ENCODE measurements at regions not wholly inside any gene's neighbourhood (a gene's known extent, or its start where the extent isn't known, plus 50 kb on each side); places are given as distances from the start of the nearest gene placed in this dataset.

DNA sequence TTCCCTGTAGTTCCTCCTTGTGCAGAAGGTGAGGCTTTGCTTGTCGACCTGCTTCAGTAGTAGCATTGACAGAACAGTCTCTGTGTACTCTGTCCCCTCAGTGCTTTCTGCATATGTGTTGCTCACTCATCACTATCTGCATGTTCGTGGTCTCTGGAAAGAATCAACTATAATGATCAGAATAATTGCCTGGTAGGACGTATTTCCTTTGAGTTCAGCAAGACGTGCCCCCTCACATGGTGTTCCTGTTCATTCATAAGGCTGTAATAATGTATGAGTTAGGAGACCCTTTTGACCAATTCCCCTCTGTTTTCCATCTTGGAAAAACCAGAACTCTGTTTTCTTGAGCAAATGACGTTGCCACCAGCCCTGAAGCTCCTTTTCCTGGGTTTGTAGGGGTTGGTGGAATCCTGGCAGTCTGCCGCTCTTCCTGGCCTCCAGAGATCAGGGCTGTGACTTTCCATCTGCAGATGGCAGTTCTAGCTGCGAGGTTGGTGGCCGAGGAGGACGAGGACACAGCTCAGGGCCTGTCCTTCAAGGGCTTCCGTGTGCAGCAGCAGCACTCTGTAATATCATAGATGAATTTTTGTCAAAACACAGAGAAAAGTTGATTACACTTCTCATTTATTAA, 61.9 kb downstream of the EXOSC2 start:
- TF ChIP-seq JUND (IDR thresholded peaks at IDR 0.05; ENCODE audit: low read depth) = no peak

GRCh38 chr9:130756037-130756436, 62.5 kb downstream of the EXOSC2 start:
- in situ Hi-C loops (cut with HindIII; ENCODE audit: low pct_unique_long_range_greater_than_20kb, low sequenced_read_pairs) = no loop called here
- TF ChIP-seq JUND (IDR thresholded peaks at IDR 0.05; ENCODE audit: low read depth) = no peak
- DNase-seq (ENCODE audit: low read depth in 1 of 2, low spot score in 1 of 2) = no peak

More for the DNA sequence above, 61.9 kb downstream of the EXOSC2 start:
- no peak for DNase-seq (ENCODE audit: low read depth in 1 of 2, low spot score in 1 of 2)
- in situ Hi-C loops (cut with HindIII; ENCODE audit: low pct_unique_long_range_greater_than_20kb, low sequenced_read_pairs) = no loop called here

GRCh38 chr9:130756455-130757152, 63.0 kb downstream of the EXOSC2 start:
- no peak for TF ChIP-seq JUND (IDR thresholded peaks at IDR 0.05; ENCODE audit: low read depth)
- in situ Hi-C loops (cut with HindIII; ENCODE audit: low pct_unique_long_range_greater_than_20kb, low sequenced_read_pairs) = no loop called here
- DNase-seq (ENCODE audit: low read depth in 1 of 2, low spot score in 1 of 2) = no peak

- no peak for TF ChIP-seq JUND (IDR thresholded peaks at IDR 0.05; ENCODE audit: low read depth)
- DNase-seq (ENCODE audit: low read depth in 1 of 2, low spot score in 1 of 2) = no peak
- in situ Hi-C loops (cut with HindIII; ENCODE audit: low pct_unique_long_range_greater_than_20kb, low sequenced_read_pairs) = no loop called here
Observed at GRCh38 chr9:130759738-130760137, 66.2 kb downstream of the EXOSC2 start.

GRCh38 chr9:130763331-130764171, 70.0 kb downstream of the EXOSC2 start:
- DNase-seq (ENCODE audit: low read depth in 1 of 2, low spot score in 1 of 2) = no peak
- in situ Hi-C loops (cut with HindIII; ENCODE audit: low pct_unique_long_range_greater_than_20kb, low sequenced_read_pairs) = no loop called here
- TF ChIP-seq JUND (IDR thresholded peaks at IDR 0.05; ENCODE audit: low read depth) = no peak

DNA sequence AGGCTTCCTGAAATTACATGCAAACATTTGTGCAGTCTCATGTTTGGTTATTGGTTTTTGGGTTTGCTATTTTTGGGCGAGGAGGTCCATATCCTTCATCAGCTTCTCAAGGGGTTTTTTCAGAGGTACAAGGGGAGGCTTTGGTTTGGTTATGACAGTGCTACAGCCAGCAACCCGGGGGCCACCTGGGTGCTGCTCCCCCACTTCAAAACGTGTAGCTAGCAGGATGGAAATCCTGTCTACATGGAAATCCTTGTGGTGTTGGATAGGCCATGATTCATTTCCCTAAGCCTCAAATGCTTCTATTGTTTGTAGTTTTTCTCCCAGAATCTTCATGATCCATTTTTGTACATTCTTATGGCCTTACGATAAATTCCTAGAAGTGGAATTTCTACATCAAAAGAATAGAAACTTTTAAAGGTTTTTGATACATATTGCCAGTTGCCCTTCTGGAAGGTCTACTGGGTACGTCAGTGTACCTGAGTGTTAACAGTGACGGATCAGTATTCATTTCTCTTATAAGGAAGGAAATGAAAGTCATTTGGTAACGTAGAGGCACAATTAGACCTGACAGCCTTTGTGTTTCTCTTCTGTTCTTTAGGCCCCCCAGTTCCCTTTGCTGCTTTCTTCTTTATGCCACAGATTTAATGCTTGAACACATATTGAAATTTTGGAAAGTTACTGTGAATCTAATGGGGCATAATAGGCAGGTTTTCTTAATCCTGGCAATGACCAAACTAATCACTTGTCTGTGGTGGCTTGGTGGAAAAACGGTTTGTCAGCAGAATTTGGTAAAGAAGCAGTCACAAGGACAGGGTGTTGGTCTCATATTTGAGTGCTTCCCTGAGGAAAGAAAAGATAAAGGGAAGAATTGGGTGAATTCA, 69.7 kb upstream of the ABL1 start:
- no peak for TF ChIP-seq JUND (IDR thresholded peaks at IDR 0.05; ENCODE audit: low read depth)
- in situ Hi-C loops (cut with HindIII; ENCODE audit: low pct_unique_long_range_greater_than_20kb, low sequenced_read_pairs) = no loop called here
- DNase-seq (ENCODE audit: low read depth in 1 of 2, low spot score in 1 of 2) = no peak

DNA sequence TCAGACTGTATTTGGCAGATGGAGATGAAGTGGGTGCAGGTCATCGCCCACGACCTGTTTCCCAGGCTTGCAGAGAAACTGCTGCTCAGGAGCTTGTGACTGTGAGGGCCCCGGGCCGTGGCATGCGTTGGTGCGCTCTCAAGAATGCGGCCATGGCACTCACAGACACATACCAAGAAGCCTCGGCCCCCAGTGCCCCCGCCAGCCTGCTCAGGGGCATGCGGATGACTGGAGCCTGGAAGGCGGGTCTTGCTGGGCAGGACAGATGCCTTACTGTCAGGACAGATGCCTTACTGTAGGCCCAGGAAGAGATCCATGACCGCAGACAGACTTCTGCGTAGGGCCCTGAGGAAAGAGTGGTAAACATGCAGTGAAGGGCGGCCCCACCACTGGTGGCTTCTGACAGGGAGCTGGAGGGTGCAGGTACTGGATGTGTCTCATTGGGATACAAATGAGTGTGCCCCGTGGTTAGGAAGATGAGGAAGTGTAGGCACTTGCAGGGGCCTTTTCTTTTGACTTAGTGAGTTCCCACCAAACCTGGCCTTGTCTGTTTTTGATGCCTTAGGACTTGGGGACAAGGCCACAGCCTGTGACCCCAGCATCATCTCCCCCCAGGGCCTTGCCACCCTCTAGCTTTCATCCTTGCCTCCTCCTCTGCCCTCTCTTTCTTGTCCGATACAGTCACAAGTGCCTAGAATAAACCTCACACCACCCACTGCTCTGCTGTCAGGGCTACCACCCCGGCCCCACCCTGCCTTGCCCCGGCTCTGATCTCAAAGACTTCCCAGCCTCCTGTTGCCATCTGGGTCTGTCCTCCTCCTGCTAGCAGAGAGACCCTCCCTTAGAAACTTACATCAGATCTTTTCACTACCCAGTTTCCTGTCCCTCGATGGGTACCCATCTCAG, 68.8 kb upstream of the ABL1 start:
- peak in 1 of 2 experiments; percentile 16 for DNase-seq (ENCODE audit: low read depth in 1 of 2, low spot score in 1 of 2)
- in situ Hi-C loops (cut with HindIII; ENCODE audit: low pct_unique_long_range_greater_than_20kb, low sequenced_read_pairs) = no loop called here

DNA sequence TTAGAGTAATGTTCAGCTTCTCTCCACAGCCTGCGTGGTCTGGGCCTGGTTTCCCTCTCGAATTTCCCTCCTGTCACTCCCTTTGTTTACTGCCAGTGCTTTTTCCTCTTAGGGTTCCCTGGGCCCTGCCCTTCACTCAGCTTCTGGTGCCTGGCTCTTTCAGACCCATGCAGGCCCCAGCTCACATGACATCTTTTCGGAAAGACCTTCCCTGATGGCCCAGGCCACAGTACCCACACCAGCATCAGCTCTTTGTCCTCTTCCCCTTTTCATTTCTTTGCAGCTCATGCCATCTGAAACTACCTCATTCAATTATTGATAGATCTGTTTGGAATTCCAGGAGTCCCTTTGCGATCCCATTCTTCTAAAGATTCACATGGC, 68.1 kb upstream of the ABL1 start:
- in situ Hi-C loops (cut with HindIII; ENCODE audit: low pct_unique_long_range_greater_than_20kb, low sequenced_read_pairs) = no loop called here
- TF ChIP-seq JUND (IDR thresholded peaks at IDR 0.05; ENCODE audit: low read depth) = no peak

More for the DNA sequence above, 68.8 kb upstream of the ABL1 start:
- no peak for TF ChIP-seq JUND (IDR thresholded peaks at IDR 0.05; ENCODE audit: low read depth)

GRCh38 chr9:130768265-130768664, 66.8 kb upstream of the ABL1 start:
- no peak for DNase-seq (ENCODE audit: low read depth in 1 of 2, low spot score in 1 of 2)
- in situ Hi-C loops (cut with HindIII; ENCODE audit: low pct_unique_long_range_greater_than_20kb, low sequenced_read_pairs) = no loop called here
- no peak for TF ChIP-seq JUND (IDR thresholded peaks at IDR 0.05; ENCODE audit: low read depth)

More for the DNA sequence above, 68.1 kb upstream of the ABL1 start:
- no peak for DNase-seq (ENCODE audit: low read depth in 1 of 2, low spot score in 1 of 2)

- no peak for DNase-seq (ENCODE audit: low read depth in 1 of 2, low spot score in 1 of 2)
- in situ Hi-C loops (cut with HindIII; ENCODE audit: low pct_unique_long_range_greater_than_20kb, low sequenced_read_pairs) = no loop called here
- TF ChIP-seq JUND (IDR thresholded peaks at IDR 0.05; ENCODE audit: low read depth) = no peak
Observed at GRCh38 chr9:130768891-130769403, 66.1 kb upstream of the ABL1 start.

DNA sequence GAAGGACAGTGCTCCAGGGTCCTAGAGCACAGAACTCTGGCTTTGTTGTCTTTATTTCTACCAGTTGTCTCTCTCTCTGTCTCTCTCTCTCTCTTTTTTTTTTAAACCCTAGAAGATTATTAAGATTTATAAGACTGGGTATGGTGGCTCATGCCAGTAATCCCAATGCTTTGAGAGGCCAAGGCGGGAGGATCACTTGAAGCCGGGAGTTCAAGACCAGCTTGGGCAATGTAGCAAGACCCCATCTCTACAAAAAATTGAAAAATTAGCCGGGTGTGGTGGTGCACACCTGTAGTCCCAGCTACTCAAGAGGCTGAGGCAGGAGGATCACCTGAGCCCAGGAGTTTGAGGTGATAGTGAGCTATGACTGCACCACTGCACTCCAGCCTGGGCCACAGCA, 65.0 kb upstream of the ABL1 start:
- TF ChIP-seq JUND (IDR thresholded peaks at IDR 0.05; ENCODE audit: low read depth) = no peak
- no peak for DNase-seq (ENCODE audit: low read depth in 1 of 2, low spot score in 1 of 2)
- in situ Hi-C loops (cut with HindIII; ENCODE audit: low pct_unique_long_range_greater_than_20kb, low sequenced_read_pairs) = no loop called here

Measured in T47D (cell line).